GM13977 (cell line): ENCODE measurements at regions not wholly inside any gene's neighbourhood (a gene's known extent, or its start where the extent isn't known, plus 50 kb on each side); places are given as distances from the start of the nearest gene placed in this dataset.

Experiments used
- DNase-seq: peaks from one replicate; pipeline ENCODE4 v3.0.0; 2012; ENCODE audit warnings: low spot score
- CTCF ChIP-seq: IDR thresholded peaks from 2 replicates; pipeline ENCODE4 v1.5.1; 2012; ENCODE audit warnings: mild to moderate bottlenecking, control low read depth; ENCODE audit not compliant: insufficient read depth; ENCODE audit errors: extremely low read depth, missing control alignments
- in situ Hi-C: fragments of 300-500 bp; cut with MboI; formaldehyde crosslinking; loops from one replicate; pipeline ENCODE4 v1.12.0; 2022; ENCODE audit warnings: low sequenced_read_pairs, low pct_unique_long_range_greater_than_20kb, mixed read lengths, inconsistent platforms; ENCODE audit not compliant: unreplicated experiment

- DNase-seq = no peak
- TF ChIP-seq CTCF = peak; percentile 47
- in situ Hi-C loops = no loop called here
These were observed 313.5 kb downstream of the PRDM9 start for GRCh38 chr5:23820765-23821471.

GRCh38 chr5:23823521-23823920 lies 316.1 kb downstream of the PRDM9 start:
- DNase-seq = no peak
- no peak for TF ChIP-seq CTCF
- in situ Hi-C loops = no loop called here

- DNase-seq = no peak
- in situ Hi-C loops = no loop called here
- no peak for TF ChIP-seq CTCF
These were observed 317.8 kb downstream of the PRDM9 start for GRCh38 chr5:23825196-23825595.

- no peak for DNase-seq
- peak; percentile 12 for TF ChIP-seq CTCF
- in situ Hi-C loops = no loop called here
These were observed 332.7 kb downstream of the PRDM9 start for GRCh38 chr5:23840083-23840482.

- no peak for TF ChIP-seq CTCF
- no peak for DNase-seq
- in situ Hi-C loops = no loop called here
These were observed 357.4 kb downstream of the PRDM9 start for GRCh38 chr5:23864786-23865185.

GRCh38 chr5:23877847-23878246 lies 370.4 kb downstream of the PRDM9 start:
- no peak for TF ChIP-seq CTCF
- in situ Hi-C loops = no loop called here
- DNase-seq = no peak
